HEK293 (cell line): ENCODE measurements at regions not wholly inside any gene's neighbourhood (a gene's known extent, or its start where the extent isn't known, plus 50 kb on each side); places are given as distances from the start of the nearest gene placed in this dataset.

Experiments
- CTCF ChIA-PET: fragments of 350-600 bp; formaldehyde crosslinking; extraction: SDS; loops from one replicate; lab custom pipeline; 2021; ENCODE audit warnings: antibody characterized with exemption; lab: Yijun Ruan, JAX
- POLR2A ChIA-PET: fragments of 300-600 bp; formaldehyde crosslinking; extraction: SDS; loops from one replicate; lab custom pipeline; 2020; ENCODE audit warnings: antibody characterized with exemption, inconsistent platforms; lab: Yijun Ruan, JAX
- H3K27ac ChIP-seq: fragments of 200-500 bp; sonication (Bioruptor generic); 2 replicates; pipeline ENCODE4 v1.5.1; 2014; ENCODE audit warnings: low read depth, low read length, control low read depth, inconsistent platforms; ENCODE audit errors: extremely low read depth
- H3K36me3 ChIP-seq, 2 experiments: fragments of 200-500 bp in 1 of 2; sonication (Bioruptor generic) in 1 of 2; 1 replicate in 1 of 2; 2 replicates in 1 of 2; pipeline ENCODE4 v1.5.1; 2014 to 2017; ENCODE audit warnings: inconsistent platforms in 2 of 2, low read length in 2 of 2; ENCODE audit not compliant: control insufficient read depth in 2 of 2, insufficient read depth in 1 of 2
- H3K4me1 ChIP-seq: fragments of 200-500 bp; sonication (Bioruptor generic); 2 replicates; pipeline ENCODE4 v1.5.1; 2014; ENCODE audit warnings: mild to moderate bottlenecking, low read length, inconsistent platforms; ENCODE audit not compliant: control insufficient read depth, insufficient read depth
- H3K4me3 ChIP-seq: 2 replicates; pipeline ENCODE4 v1.5.1; 2011; ENCODE audit warnings: low read depth, mild to moderate bottlenecking, control low read depth, low read length, moderate library complexity
- H3K9me3 ChIP-seq: fragments of 200-500 bp; sonication (Bioruptor generic); 2 replicates; pipeline ENCODE4 v1.5.1; 2014; ENCODE audit warnings: low read depth, low read length, inconsistent platforms; ENCODE audit not compliant: control insufficient read depth, insufficient read depth
- KLF10 ChIP-seq: fragments of 450-650 bp; IDR thresholded peaks from 2 replicates; pipeline ENCODE4 v1.5.1; 2018; ENCODE audit warnings: missing biosample characterization, mild to moderate bottlenecking, missing genetic modification characterization
- KLF9 ChIP-seq: fragments of 450-650 bp; formaldehyde crosslinking; IDR thresholded peaks from 2 replicates; pipeline ENCODE4 v1.5.1; 2016; ENCODE audit warnings: missing biosample characterization, missing genetic modification characterization, low read depth
- MEIS1 ChIP-seq: sonication (generic); formaldehyde crosslinking; IDR thresholded peaks from 2 replicates; pipeline ENCODE4 v1.8.1; 2022; ENCODE audit warnings: missing genetic modification reagents, mild to moderate bottlenecking, borderline replicate concordance
- MZF1 ChIP-seq: fragments of 450-650 bp; formaldehyde crosslinking; IDR thresholded peaks from 2 replicates; pipeline ENCODE4 v1.5.1; 2017; ENCODE audit warnings: missing biosample characterization, missing genetic modification characterization, borderline replicate concordance
- PRDM10 ChIP-seq: fragments of 450-650 bp; formaldehyde crosslinking; IDR thresholded peaks from 2 replicates; pipeline ENCODE4 v1.5.1; 2016; ENCODE audit warnings: missing biosample characterization, missing genetic modification characterization
- SALL2 ChIP-seq: fragments of 450-650 bp; formaldehyde crosslinking; IDR thresholded peaks from 2 replicates; pipeline ENCODE4 v1.5.0; 2017; ENCODE audit warnings: missing biosample characterization, mild to moderate bottlenecking, missing genetic modification characterization, borderline replicate concordance
- SETDB1 ChIP-seq: IDR thresholded peaks from one replicate; pipeline ENCODE4 v1.6.1; 2017; ENCODE audit warnings: mild to moderate bottlenecking, low read length, moderate library complexity, mixed read lengths; ENCODE audit not compliant: insufficient read length
- ZBTB6 ChIP-seq: fragments of 450-650 bp; formaldehyde crosslinking; IDR thresholded peaks from 2 replicates; pipeline ENCODE4 v1.5.1; 2017; ENCODE audit warnings: missing biosample characterization, missing genetic modification characterization
- ZFP41 ChIP-seq: fragments of 450-650 bp; formaldehyde crosslinking; IDR thresholded peaks from 2 replicates; pipeline ENCODE4 v1.5.1; 2016; ENCODE audit warnings: missing biosample characterization, missing genetic modification characterization, borderline replicate concordance
- ZNF132 ChIP-seq: fragments of 450-650 bp; formaldehyde crosslinking; IDR thresholded peaks from 2 replicates; pipeline ENCODE4 v1.5.1; 2017; ENCODE audit warnings: missing biosample characterization, missing genetic modification characterization, borderline replicate concordance
- ZNF248 ChIP-seq: fragments of 450-650 bp; formaldehyde crosslinking; IDR thresholded peaks from 2 replicates; pipeline ENCODE4 v1.5.1; 2017; ENCODE audit warnings: missing biosample characterization, missing genetic modification characterization
- ZNF292 ChIP-seq: fragments of 450-650 bp; formaldehyde crosslinking; IDR thresholded peaks from 2 replicates; pipeline ENCODE4 v1.5.1; 2016; ENCODE audit warnings: low read depth, missing biosample characterization, missing genetic modification characterization, borderline replicate concordance
- ZNF311 ChIP-seq: fragments of 450-650 bp; formaldehyde crosslinking; IDR thresholded peaks from 2 replicates; pipeline ENCODE4 v1.5.1; 2017; ENCODE audit warnings: missing biosample characterization, missing genetic modification characterization, borderline replicate concordance
- ZNF366 ChIP-seq: fragments of 450-650 bp; formaldehyde crosslinking; conservative IDR thresholded peaks from 2 replicates; pipeline ENCODE4 v1.5.1; 2016; ENCODE audit warnings: missing biosample characterization, missing genetic modification characterization
- ZNF473 ChIP-seq: fragments of 450-650 bp; formaldehyde crosslinking; IDR thresholded peaks from 2 replicates; pipeline ENCODE4 v1.5.1; 2017; ENCODE audit warnings: missing biosample characterization, missing genetic modification characterization
- ZNF488 ChIP-seq: fragments of 450-650 bp; formaldehyde crosslinking; IDR thresholded peaks from 2 replicates; pipeline ENCODE4 v1.5.1; 2016; ENCODE audit warnings: missing biosample characterization, missing genetic modification characterization
- ZNF513 ChIP-seq: fragments of 450-650 bp; IDR thresholded peaks from 2 replicates; pipeline ENCODE4 v1.5.1; 2018; ENCODE audit warnings: missing biosample characterization, missing genetic modification characterization
- ZNF692 ChIP-seq: fragments of 450-650 bp; formaldehyde crosslinking; IDR thresholded peaks from 2 replicates; pipeline ENCODE4 v1.5.1; 2016; ENCODE audit warnings: missing biosample characterization, missing genetic modification characterization

GRCh38 chr6:98641949-98642719 lies 192.2 kb upstream of the POU3F2 start:
- Histone ChIP-seq H3K9me3 (no peaks in the 10 kb centered on the region), H3K27ac (no peak overlapping the region), H3K36me3 (no peaks in the 10 kb centered on the region), H3K4me1 (no peaks in the 10 kb centered on the region), H3K4me3 (no peak overlapping the region)
- 0 out of 2 replicates have a peak, but pooled peaks have one; percentile 11 for TF ChIP-seq PRDM10 (tag by site-specific recombination)
- no peak for TF ChIP-seq SALL2 (tag by site-specific recombination)
- ChIA-PET CTCF (interaction anchor here (1.4 kb wide), 1 partner anchor 42 kb away, joined by 3 read pairs; no protein-coding TSS in a partner anchor), POLR2A (no interaction called here)

- no peak for TF ChIP-seq ZNF692 (tag by site-specific recombination)
- no peak for TF ChIP-seq MEIS1 (CRISPR knock-in tag)
- no peak for TF ChIP-seq KLF10 (tag by site-specific recombination)
- no peaks in the 10 kb centered on the region for H3K4me1 ChIP-seq
- ChIA-PET POLR2A (no interaction called here), CTCF (interaction anchor here (0.6 to 1.4 kb wide), 2 partner anchors 14 to 44 kb away, joined by 3 read pairs; no protein-coding TSS in a partner anchor)
- H3K27ac ChIP-seq = no peak overlapping the region
- H3K36me3 ChIP-seq = no peaks in the 10 kb centered on the region
- no peak overlapping the region for H3K4me3 ChIP-seq
- no peaks in the 10 kb centered on the region for H3K9me3 ChIP-seq
Measured at GRCh38 chr6:98644063-98644462, 190.3 kb upstream of the POU3F2 start.

- CTCF ChIA-PET = no interaction called here
- Histone ChIP-seq H3K4me3 (no peak overlapping the region), H3K9me3 (no peaks in the 10 kb centered on the region), H3K27ac (no peak overlapping the region)
- no peak for TF ChIP-seq ZNF488 (tag by site-specific recombination)
- no peak for TF ChIP-seq ZNF366 (tag by site-specific recombination)
- TF ChIP-seq ZNF248 = no peak
- no peak for TF ChIP-seq ZNF132 (tag by site-specific recombination)
- no peak for TF ChIP-seq KLF9 (tag by site-specific recombination)
- TF ChIP-seq ZNF473 (tag by site-specific recombination) = no peak
- TF ChIP-seq SETDB1 = no peak
- TF ChIP-seq MZF1 (tag by site-specific recombination) = no peak
- no peak for TF ChIP-seq ZNF292 (tag by site-specific recombination)
- TF ChIP-seq ZNF311 (tag by site-specific recombination) = no peak
- TF ChIP-seq ZBTB6 (tag by site-specific recombination) = no peak
- TF ChIP-seq ZFP41 (tag by site-specific recombination) = no peak
- no peak for TF ChIP-seq ZNF513 (tag by site-specific recombination)
- TF ChIP-seq, all 188 proteins: peak for 0
- H3K36me3 ChIP-seq = no peaks in the 10 kb centered on the region
- H3K4me1 ChIP-seq = no peaks in the 10 kb centered on the region
- POLR2A ChIA-PET = no interaction called here
Measured at GRCh38 chr6:98648211-98648914, 186.0 kb upstream of the POU3F2 start.
